Vagina (tissue), 2 donors: ENCODE measurements at regions not wholly inside any gene's neighbourhood (a gene's known extent, or its start where the extent isn't known, plus 50 kb on each side); places are given as distances from the start of the nearest gene placed in this dataset.

Experiments
- CTCF ChIP-seq, 3 experiments: fragments of 450-650 bp in 2 of 3; fragments of 200-600 bp in 1 of 3; sonication (generic) in 1 of 3; IDR thresholded peaks; one replicate each; pipeline ENCODE4 v1.5.1; 2017 to 2019; ENCODE audit warnings: antibody characterized with exemption in 3 of 3, mild to moderate bottlenecking in 2 of 3, moderate library complexity in 2 of 3
- POLR2A ChIP-seq, 2 donors: fragments of 450-650 bp; IDR thresholded peaks; one replicate each; pipeline ENCODE4 v1.6.1; 2017; ENCODE audit warnings: antibody characterized with exemption in 2 of 2, mild to moderate bottlenecking in 2 of 2, moderate library complexity in 2 of 2
- POLR2AphosphoS5 ChIP-seq, 2 donors: sonication (generic); formaldehyde crosslinking; IDR thresholded peaks; one replicate each; pipeline ENCODE4 v1.9.0; 2017; ENCODE audit warnings: antibody characterized with exemption in 2 of 2, mild to moderate bottlenecking in 2 of 2, low read depth in 1 of 2; ENCODE audit not compliant: insufficient read depth in 1 of 2

GRCh38 chr10:44185315-44185666 lies 199.6 kb downstream of the CXCL12 start:
- TF ChIP-seq CTCF (IDR thresholded peaks at IDR 0.05) (no peak), POLR2A (IDR thresholded peaks at IDR 0.05) (no peak), POLR2AphosphoS5 (IDR thresholded peaks at IDR 0.05; ENCODE audit: insufficient read depth in 1 of 2, low read depth in 1 of 2) (no peak)
